HepG2 (cell line): ENCODE measurements at regions not wholly inside any gene's neighbourhood (a gene's known extent, or its start where the extent isn't known, plus 50 kb on each side); places are given as distances from the start of the nearest gene placed in this dataset.

Experiments used
- ATAC-seq: fragments of 200-7000 bp; cut with Tn5 transposase; 3 replicates; pipeline ENCODE4 v1.9.1; 2020; ENCODE audit warnings: mild to moderate bottlenecking, moderate library complexity
- BruUV-seq: library from RNA; stranded (reverse); fragments of 400-500 nt; replicated peaks from 2 replicates; lab custom pipeline; 2021; lab: Mats Ljungman, UMichigan
- CTCF ChIA-PET: fragments of 300-600 bp; formaldehyde crosslinking; extraction: SDS; loops from one replicate; lab custom pipeline; 2021; ENCODE audit warnings: low total read pairs, inconsistent platforms, low intra/inter-chr PET ratio; lab: Yijun Ruan, JAX
- POLR2A ChIA-PET: fragments of 350-600 bp; sonication (Branson Sonifier 250); formaldehyde crosslinking; loops from one replicate; lab custom pipeline; 2020; ENCODE audit warnings: antibody characterized with exemption, inconsistent platforms; lab: Yijun Ruan, JAX
- DNase-seq: peaks from one replicate; pipeline ENCODE4 v3.0.0-alpha.2; 2015; ENCODE audit warnings: low spot score
- FAIRE-seq: peaks from 3 replicates; lab custom pipeline; 2011; peaks lifted over from hg19 to GRCh38; lab: Jason Lieb, UNC
- H2AFZ ChIP-seq: one replicate; pipeline ENCODE4 v1.6.1; 2011; ENCODE audit warnings: low read length, inconsistent platforms
- H3K27ac ChIP-seq: fragments of 300-600 bp; 3 replicates; pipeline ENCODE4 v1.8.0; 2011; ENCODE audit warnings: mixed run types, mild to moderate bottlenecking, mixed read lengths, low read length, inconsistent platforms; ENCODE audit not compliant: insufficient read depth; ENCODE audit errors: extremely low read length
- H3K27me3 ChIP-seq, 2 experiments: fragments of 200-600 bp in 1 of 2; 2 replicates in 1 of 2; 3 replicates in 1 of 2; pipeline versions ENCODE4 v1.6.0 to v1.8.0; 2011; ENCODE audit warnings: low read length in 2 of 2, mild to moderate bottlenecking in 2 of 2, moderate library complexity in 2 of 2, inconsistent platforms in 1 of 2; ENCODE audit not compliant: insufficient read depth in 2 of 2, control insufficient read depth in 1 of 2
- H3K36me3 ChIP-seq, 2 experiments: fragments of 200-600 bp in 1 of 2; replicated peaks in 1 of 2; 2 replicates in 1 of 2; 3 replicates in 1 of 2; pipeline versions ENCODE4 v1.5.1 to v1.8.0; 2011; ENCODE audit warnings: low read length in 2 of 2, inconsistent platforms in 1 of 2; ENCODE audit not compliant: insufficient read depth in 2 of 2, control insufficient read depth in 1 of 2
- H3K4me1 ChIP-seq: 2 replicates; pipeline ENCODE4 v1.5.1; 2012; ENCODE audit warnings: low read length, inconsistent platforms; ENCODE audit not compliant: insufficient read depth
- H3K4me2 ChIP-seq: 2 replicates; pipeline ENCODE4 v1.6.0; 2011; ENCODE audit warnings: low read depth, low read length, inconsistent platforms
- H3K4me3 ChIP-seq, 3 experiments: fragments of 200-600 bp in 1 of 3; sonication (generic), shearing (Covaris generic) in 1 of 3; replicated peaks in 1 of 3; 2 replicates each; pipeline ENCODE4 v1.5.1; 2011 to 2016; ENCODE audit warnings: low read length in 3 of 3, inconsistent platforms in 2 of 3, low read depth in 2 of 3, mild to moderate bottlenecking in 2 of 3, control low read depth in 1 of 3, mixed read lengths in 1 of 3; ENCODE audit not compliant: insufficient read depth in 1 of 3
- H3K79me2 ChIP-seq: one replicate; pipeline ENCODE4 v1.6.1; 2011; ENCODE audit warnings: low read length, inconsistent platforms; ENCODE audit not compliant: insufficient read depth
- H3K9ac ChIP-seq: 2 replicates; pipeline ENCODE4 v1.6.0; 2011; ENCODE audit warnings: mild to moderate bottlenecking, low read depth, low read length, inconsistent platforms; ENCODE audit not compliant: insufficient read depth
- H3K9me3 ChIP-seq: 2 replicates; pipeline ENCODE4 v1.5.1; 2012; ENCODE audit warnings: mild to moderate bottlenecking, low read length
- H4K20me1 ChIP-seq: 2 replicates; pipeline ENCODE4 v1.6.0; 2011; ENCODE audit warnings: inconsistent platforms, mild to moderate bottlenecking, low read length, moderate library complexity; ENCODE audit not compliant: insufficient read depth
- CBX5 ChIP-seq: sonication (generic); formaldehyde crosslinking; IDR thresholded peaks from 2 replicates; pipeline ENCODE4 v1.4.0; 2020; ENCODE audit warnings: missing genetic modification reagents, borderline replicate concordance
- HMG20B ChIP-seq: conservative IDR thresholded peaks from 2 replicates; pipeline ENCODE4 v1.6.1; 2016; ENCODE audit warnings: missing genetic modification reagents, missing compliant biosample characterization
- POGK ChIP-seq: sonication (generic); formaldehyde crosslinking; conservative IDR thresholded peaks from 2 replicates; pipeline ENCODE4 v1.8.0; 2022; ENCODE audit warnings: mild to moderate bottlenecking, moderate library complexity, missing genetic modification reagents
- POLR2AphosphoS5 ChIP-seq: IDR thresholded peaks from 2 replicates; pipeline ENCODE4 v1.6.1; 2012; ENCODE audit warnings: low read depth, low read length
- TOE1 ChIP-seq: sonication (generic); formaldehyde crosslinking; IDR thresholded peaks from 2 replicates; pipeline ENCODE4 v1.4.0; 2020; ENCODE audit warnings: mild to moderate bottlenecking, missing genetic modification reagents
- ZFP41 ChIP-seq: sonication (generic); formaldehyde crosslinking; IDR thresholded peaks from 2 replicates; pipeline ENCODE4 v1.4.0; 2020; ENCODE audit warnings: mild to moderate bottlenecking, missing genetic modification reagents, borderline replicate concordance
- ZNF776 ChIP-seq: sonication (generic); formaldehyde crosslinking; IDR thresholded peaks from 2 replicates; pipeline ENCODE4 v1.4.0; 2020; ENCODE audit warnings: mild to moderate bottlenecking, missing genetic modification reagents
- WGBS: methylation state at CpG from one replicate; pipeline ENCODE4 v1.1.6; 2017; ENCODE audit warnings: low lambda C conversion rate; 5-methylcytosine and 5-hydroxymethylcytosine counted together
- in situ Hi-C: cut with HindIII; loops from 2 replicates; pipeline ENCODE4 v1.10.0; 2017; ENCODE audit warnings: low pct_unique_long_range_greater_than_20kb; ENCODE audit not compliant: extremely low pct_ligation_motif_present
- intact Hi-C: fragments of 100-400 bp; cut with micrococcal nuclease; formaldehyde crosslinking; loops from one replicate; pipeline ENCODE4 v1.10.0; 2022; ENCODE audit not compliant: unreplicated experiment
- TF ChIP-seq, protein P1 (sequence below): sonication (generic); formaldehyde crosslinking; IDR thresholded peaks from 2 replicates; pipeline ENCODE4 v1.9.0; 2021; ENCODE audit warnings: missing genetic modification reagents, mild to moderate bottlenecking, borderline replicate concordance

GRCh38 chr6:11633741-11634509, 96.4 kb downstream of the TMEM170B start:
- CTCF ChIA-PET: no interaction called here
- intact Hi-C loops: no loop called here
- TF ChIP-seq HMG20B (no peak), ZNF776 (no peak), TOE1 (CRISPR knock-in tag) (no peak), ZFP41 (CRISPR knock-in tag) (no peak), CBX5 (CRISPR knock-in tag) (no peak), POGK (CRISPR knock-in tag) (no peak), POLR2AphosphoS5 (no peak)
- TF ChIP-seq, protein P1, sequence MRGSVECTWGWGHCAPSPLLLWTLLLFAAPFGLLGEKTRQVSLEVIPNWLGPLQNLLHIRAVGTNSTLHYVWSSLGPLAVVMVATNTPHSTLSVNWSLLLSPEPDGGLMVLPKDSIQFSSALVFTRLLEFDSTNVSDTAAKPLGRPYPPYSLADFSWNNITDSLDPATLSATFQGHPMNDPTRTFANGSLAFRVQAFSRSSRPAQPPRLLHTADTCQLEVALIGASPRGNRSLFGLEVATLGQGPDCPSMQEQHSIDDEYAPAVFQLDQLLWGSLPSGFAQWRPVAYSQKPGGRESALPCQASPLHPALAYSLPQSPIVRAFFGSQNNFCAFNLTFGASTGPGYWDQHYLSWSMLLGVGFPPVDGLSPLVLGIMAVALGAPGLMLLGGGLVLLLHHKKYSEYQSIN: no peak
- TF ChIP-seq, all 625 proteins: peak for 0
- Histone ChIP-seq H3K27ac (no peak overlapping the region), H3K9ac (no peak overlapping the region), H3K36me3 (no peaks in the 10 kb centered on the region), H3K9me3 (no peaks in the 10 kb centered on the region), H3K79me2 (no peaks in the 10 kb centered on the region), H4K20me1 (no peaks in the 10 kb centered on the region), H3K4me3 (no peak overlapping the region), H3K4me2 (no peak overlapping the region), H2AFZ (no peak overlapping the region), H3K27me3 (peaks cover 0 to 10% of the 10 kb centered on the region in 2 experiments; a peak in 4 of 5 replicates), H3K4me1 (no peaks in the 10 kb centered on the region)
- POLR2A ChIA-PET: no interaction called here
- no peak for DNase-seq
- no peak for FAIRE-seq
- WGBS: 32% methylated on average over 9 of the region's 11 CpGs
- in situ Hi-C loops: no loop called here
- BruUV-seq: no TSS peak
- no peak for ATAC-seq
